ENCODE measurements at regions not wholly inside any gene's neighbourhood (a gene's known extent, or its start where the extent isn't known, plus 50 kb on each side); places are given as distances from the start of the nearest gene placed in this dataset.
A peak's percentile ranks its signal among the peaks of the same experiment; 100 is the strongest.
"Not testable (repeated sequence)": the region's sequence is repeated elsewhere in the genome, so short reads cannot be mapped to it uniquely, and the experiment has no call there.

GRCh38 chr10:28385748-28386502 is 83.1 kb upstream of the MPP7 start:
- intact Hi-C loops (cut with DNase I), result no loop called here
- no peak for DNase-seq (ENCODE audit: low spot score)

DNA sequence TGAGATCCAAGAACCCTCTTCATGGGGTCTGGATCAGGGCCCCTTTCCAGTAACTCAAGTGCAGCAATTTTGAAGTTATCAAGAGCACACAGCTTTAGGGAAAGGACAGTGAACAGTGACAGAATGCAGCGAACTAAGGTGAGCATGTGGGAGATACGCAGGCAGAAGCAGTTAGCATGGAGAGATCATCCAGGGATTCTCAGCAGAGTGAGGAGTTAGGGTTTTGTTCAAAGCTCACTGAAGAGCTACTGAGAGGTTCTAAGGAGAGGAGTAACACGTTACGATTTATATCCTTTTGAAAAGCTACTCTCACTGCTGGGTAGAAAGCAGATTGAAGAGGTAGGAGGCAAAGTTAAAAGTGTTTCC is 83.6 kb upstream of the MPP7 start:
- intact Hi-C loops (cut with DNase I), result no loop called here
- no peak for DNase-seq (ENCODE audit: low spot score)

GRCh38 chr10:28387140-28387539 is 84.3 kb upstream of the MPP7 start:
- DNase-seq (ENCODE audit: low spot score), result no peak
- intact Hi-C loops (cut with DNase I), result no loop called here

DNA sequence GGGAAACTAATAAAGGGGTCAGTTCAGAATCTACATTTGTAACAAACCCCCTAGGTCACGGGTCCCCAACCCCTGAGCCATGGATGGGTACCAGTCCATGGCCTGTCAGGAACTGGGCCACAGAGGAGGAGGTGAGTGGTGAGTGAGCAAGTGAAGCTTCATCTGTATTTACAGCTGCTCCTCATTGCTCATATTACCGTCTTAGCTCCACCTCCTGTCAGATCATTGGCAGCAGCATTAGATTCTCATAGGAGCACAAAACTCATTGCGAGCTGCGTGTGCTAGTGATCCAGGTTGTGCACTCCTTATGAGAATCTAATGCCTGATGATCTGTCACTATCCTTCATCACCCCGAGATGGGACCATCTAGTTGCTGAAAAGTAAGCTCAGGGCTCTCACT is 88.4 kb upstream of the MPP7 start:
- DNase-seq (ENCODE audit: low spot score), result no peak
- intact Hi-C loops (cut with DNase I), result loop anchor here in 1 of 2 donors (10.0 kb wide), 1 partner anchor 646 kb away; the partner anchor contains the start of gene MKX

DNA sequence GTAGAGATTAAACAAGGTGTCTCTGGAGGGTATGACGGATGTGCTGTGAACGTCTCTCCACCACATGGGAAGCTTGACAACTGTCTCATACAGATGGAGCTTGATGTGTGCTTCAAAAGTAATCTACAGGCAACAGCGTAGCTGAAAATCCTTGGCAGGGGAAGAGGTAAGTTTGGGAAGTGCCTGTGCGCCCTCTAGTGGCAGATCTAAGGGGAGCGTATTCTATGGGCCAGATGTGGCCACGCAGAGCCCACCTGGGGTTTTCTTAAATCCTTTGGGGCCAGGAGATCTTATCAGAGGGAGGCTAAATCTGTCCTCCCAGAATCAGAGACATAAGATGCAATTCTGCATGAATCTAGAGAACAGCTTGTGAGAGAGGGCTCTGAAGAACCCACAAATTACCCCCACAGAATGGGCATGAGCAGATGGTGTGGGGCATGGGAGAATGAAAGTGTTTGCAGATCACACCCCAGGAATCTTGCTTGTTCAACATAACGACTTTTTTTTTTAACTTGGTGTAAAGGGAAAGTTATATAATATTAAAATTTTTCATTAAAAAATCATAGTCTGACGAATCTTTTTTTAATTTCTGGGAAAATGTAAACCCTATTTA is 91.2 kb upstream of the MPP7 start:
- intact Hi-C loops (cut with DNase I), result loop anchor here in 1 of 2 donors (10.0 kb wide), 1 partner anchor 649 kb away; the partner anchor contains the start of gene MKX
- DNase-seq (ENCODE audit: low spot score), result peak; percentile 85

DNA sequence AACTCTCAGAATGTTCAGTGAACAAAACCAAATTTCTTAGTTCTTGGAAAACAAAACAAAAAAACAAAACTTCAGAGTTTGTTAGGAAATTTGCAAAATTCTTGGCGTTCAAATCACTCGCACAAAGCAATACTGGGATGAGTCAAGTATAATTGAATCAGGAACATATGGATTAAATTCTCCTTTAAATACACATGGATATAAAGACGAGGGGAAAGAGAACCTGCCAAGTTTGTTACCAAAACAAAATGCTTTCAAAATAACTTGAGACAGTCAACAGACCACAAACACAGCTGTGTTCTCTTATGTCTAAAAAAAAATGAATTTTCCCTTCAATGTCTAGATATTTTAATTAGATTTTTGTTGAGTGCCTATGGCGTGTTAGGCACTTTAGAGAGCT is 93.5 kb upstream of the MPP7 start:
- intact Hi-C loops (cut with DNase I), result loop anchor here in 1 of 2 donors (10.0 kb wide), 1 partner anchor 652 kb away; the partner anchor contains the start of gene MKX
- DNase-seq (ENCODE audit: low spot score), result no peak

DNA sequence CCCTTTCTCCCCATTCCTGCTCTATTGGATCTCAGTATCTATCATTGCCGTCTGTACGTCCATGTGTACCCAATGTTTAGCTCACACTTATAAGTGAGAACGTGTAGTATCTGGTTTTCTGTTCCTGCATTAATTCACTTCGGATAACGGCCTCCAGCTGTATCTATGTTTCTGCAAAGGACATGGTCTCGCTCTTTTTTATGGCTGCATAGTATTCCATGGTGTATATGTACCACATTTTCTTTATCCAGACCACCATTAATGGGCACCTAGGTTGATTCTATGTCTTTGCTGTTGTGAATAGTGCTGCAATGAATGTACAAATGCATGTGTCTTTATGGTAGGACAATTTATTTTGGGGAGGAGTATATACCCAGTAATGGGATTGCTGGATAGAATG is 94.4 kb upstream of the MPP7 start:
- DNase-seq (ENCODE audit: low spot score), result no peak
- intact Hi-C loops (cut with DNase I), result loop anchor here in 1 of 2 donors (10.0 kb wide), 1 partner anchor 652 kb away; the partner anchor contains the start of gene MKX

GRCh38 chr10:28400176-28400575 is 97.3 kb upstream of the MPP7 start:
- no peak for DNase-seq (ENCODE audit: low spot score)
- intact Hi-C loops (cut with DNase I), result no loop called here

DNA sequence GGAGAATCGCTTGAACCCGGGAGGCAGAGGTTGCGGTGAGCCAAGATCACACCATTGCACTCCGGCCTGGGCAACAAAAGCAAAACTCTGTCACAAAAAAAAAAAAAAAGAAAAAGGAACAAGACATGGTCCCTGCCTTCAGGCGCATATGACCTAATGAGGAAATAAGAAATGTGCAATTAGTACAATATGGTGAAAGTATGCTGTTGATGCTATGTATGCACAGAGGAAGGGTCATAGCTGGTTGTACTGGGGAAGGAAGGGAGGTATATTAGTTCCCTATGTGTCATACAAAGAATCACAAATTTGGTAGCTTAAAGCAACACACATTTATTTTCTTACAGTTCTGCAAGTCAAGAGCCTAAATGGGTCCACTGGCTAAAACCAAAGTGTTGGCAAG is 97.8 kb upstream of the MPP7 start:
- no peak for DNase-seq (ENCODE audit: low spot score)
- intact Hi-C loops (cut with DNase I), result no loop called here

- DNase-seq (ENCODE audit: low spot score); intact Hi-C loops (cut with DNase I): not testable (repeated sequence)
Observed at GRCh38 chr10:28402611-28403073, 99.8 kb upstream of the MPP7 start.

DNA sequence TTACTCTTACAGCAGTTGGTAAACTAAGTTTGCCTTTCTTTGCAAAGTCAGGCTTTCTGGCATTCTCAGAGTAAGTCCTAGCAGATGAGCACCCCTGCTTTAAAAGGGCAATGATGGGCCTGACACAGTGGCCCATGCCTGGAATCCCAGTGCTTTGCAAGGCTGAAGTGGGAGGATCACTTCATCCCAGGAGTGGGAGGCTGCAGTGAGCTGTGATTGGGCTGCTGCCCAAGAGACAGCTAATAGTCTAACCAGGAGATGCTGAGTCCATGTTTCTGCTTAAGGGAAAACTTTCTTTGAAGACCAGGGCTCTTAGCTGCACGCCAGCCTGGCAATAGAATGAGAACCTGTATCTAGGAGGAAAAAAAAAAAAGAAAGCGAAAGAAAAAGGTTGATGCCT is 100.2 kb upstream of the MPP7 start:
- intact Hi-C loops (cut with DNase I), result no loop called here
- DNase-seq (ENCODE audit: low spot score), result no peak

DNA sequence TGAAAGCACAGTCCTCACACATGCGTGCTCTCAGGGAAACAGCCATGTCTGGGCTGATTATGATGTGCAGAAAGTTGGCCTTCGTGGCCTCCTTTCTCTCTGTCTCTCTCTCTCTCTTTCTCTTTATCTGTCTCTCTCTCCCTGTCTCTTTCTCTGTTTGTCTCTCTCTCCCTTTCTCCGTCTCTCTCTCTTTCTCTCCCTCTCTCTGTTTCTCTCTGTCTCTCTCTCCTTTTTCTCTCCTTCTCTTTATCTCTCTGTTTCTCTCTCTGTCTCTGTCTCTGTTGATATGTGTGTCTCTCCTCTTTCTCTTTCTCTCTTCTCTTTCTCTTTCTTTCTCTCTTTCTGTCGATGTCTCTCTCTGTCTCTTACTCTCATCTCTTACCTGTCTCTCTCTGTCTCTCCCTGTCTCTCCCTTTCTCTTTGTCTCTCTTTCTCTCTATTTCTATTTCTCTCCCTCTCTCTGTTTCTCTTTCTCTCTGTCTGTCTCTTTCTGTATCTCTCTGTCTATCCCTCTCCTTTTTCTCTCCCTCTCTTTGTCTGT is 105.4 kb upstream of the MPP7 start:
- no peak for DNase-seq (ENCODE audit: low spot score)
- intact Hi-C loops (cut with DNase I), result no loop called here

- DNase-seq (ENCODE audit: low spot score), result no peak
- intact Hi-C loops (cut with DNase I), result no loop called here
Observed at GRCh38 chr10:28410420-28411135, 107.7 kb upstream of the MPP7 start.

DNA sequence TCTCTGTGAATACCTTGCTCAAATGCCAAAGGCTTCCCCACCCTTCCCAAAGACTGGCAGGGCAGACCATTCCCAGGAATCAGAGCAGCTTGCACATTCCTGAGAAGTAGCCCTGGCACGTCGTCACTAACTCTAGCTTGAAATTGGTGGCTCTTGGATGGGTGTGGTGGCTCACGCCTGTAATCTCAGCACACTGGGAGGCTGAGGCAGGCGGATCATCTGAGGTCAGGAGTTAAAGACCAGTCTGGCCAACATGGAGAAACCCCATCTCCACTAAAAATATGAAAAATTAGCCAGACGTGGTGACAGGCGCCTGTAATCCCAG is 108.2 kb upstream of the MPP7 start:
- intact Hi-C loops (cut with DNase I), result no loop called here
- DNase-seq (ENCODE audit: low spot score), result no peak

GRCh38 chr10:28411648-28412047 is 108.8 kb upstream of the MPP7 start:
- DNase-seq (ENCODE audit: low spot score), result no peak
- intact Hi-C loops (cut with DNase I), result no loop called here

GRCh38 chr10:28418069-28418468 is 114.8 kb upstream of the WAC start:
- intact Hi-C loops (cut with DNase I), result no loop called here
- DNase-seq (ENCODE audit: low spot score), result no peak

- no peak for DNase-seq (ENCODE audit: low spot score)
- intact Hi-C loops (cut with DNase I), result loop anchor here in 1 of 2 donors (10.0 kb wide), 1 partner anchor 1239 kb away; no protein-coding TSS in a partner anchor
Observed at GRCh38 chr10:28425422-28425821, 107.5 kb upstream of the WAC start.

DNA sequence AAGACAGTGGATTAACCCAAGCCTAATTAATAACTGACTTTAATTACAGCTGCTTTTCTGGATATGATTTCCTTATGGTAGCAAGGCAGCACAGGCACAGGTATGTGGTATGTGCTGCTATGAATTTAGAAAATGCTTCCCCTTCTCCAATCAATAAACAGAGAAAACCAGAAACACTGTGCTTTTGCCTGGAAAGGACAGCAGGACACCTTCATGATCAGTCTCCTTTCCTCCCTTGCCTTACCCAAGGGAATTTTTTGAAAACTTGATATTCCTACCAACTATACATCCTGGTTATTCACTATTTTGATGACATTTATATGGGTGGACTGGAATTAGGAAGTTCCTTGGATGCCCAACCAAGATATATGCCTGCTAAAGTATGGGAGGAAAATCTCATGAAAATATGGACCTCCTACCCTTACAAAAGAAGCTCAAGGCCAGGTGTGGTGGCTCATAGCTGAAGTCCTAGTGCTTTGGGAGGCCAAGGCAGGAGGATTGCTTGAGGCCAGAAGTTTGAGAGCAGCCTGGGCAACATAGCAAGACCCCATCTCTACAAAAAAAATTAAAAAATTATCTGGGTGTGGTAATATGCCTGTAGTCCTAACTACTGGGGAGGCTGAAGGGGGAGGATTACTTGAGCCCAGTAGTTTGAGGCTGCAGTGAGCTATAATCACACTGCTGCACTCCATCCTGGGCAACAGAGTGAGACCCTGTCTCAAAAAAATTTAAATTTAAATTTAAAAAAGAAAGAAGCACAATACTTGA is 106.3 kb upstream of the WAC start:
- intact Hi-C loops (cut with DNase I), result loop anchor here in 1 of 2 donors (10.0 kb wide), 1 partner anchor 1238 kb away; no protein-coding TSS in a partner anchor
- DNase-seq (ENCODE audit: low spot score), result no peak

DNA sequence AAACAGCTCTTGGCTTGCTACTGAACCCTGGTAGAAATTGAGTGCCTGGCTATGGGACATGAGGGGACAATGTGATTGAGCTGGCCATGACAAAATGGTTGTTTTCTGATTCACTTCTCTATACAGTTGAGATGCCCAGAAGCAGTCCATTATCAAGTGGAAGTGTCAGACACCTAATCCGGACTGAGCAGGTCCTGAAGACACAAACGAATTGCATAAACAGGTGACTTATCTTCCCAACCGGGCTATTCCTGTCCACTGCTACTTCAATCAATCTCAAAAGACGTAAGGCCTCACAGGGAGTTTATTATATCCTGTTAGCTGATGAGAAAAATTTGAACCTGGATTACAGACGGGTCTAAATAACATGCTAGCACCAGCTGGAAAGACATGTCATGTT is 105.5 kb upstream of the WAC start:
- no peak for DNase-seq (ENCODE audit: low spot score)
- intact Hi-C loops (cut with DNase I), result loop anchor here in 1 of 2 donors (10.0 kb wide), 1 partner anchor 1237 kb away; no protein-coding TSS in a partner anchor
